Medulla oblongata (tissue), 1 donor: ENCODE measurements at regions not wholly inside any gene's neighbourhood (a gene's known extent, or its start where the extent isn't known, plus 50 kb on each side); places are given as distances from the start of the nearest gene placed in this dataset.
"Not testable (repeated sequence)": the region's sequence is repeated elsewhere in the genome, so short reads cannot be mapped to it uniquely, and the experiment has no call there.

ENCODE experiments used
- DNase-seq: peaks from one replicate; pipeline ENCODE4 v3.0.0-alpha.2; 2015; ENCODE audit errors: extremely low spot score

GRCh38 chr3:198096015-198096414 lies 136.0 kb downstream of the LMLN start:
- DNase-seq: no peak

GRCh38 chr3:198097048-198097447 lies 137.0 kb downstream of the LMLN start:
- no peak for DNase-seq

DNA sequence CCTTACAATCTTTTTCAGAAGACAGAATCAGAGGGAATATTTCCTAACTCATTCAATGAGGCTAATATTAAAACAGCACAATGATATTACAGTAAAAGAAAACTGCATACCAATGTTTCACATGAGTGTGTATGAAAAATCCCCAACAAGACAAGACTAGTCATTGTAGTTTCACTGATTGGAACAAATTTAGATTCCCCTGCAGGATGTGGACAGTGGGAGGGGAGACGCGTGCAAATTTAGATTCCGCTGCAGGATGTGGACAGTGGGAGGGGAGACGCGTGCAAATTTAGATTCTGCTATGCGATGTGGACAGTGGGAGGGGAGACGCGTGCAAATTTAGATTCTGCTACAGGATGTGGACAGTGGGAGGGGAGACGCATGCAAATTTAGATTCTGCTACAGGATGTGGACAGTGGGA lies 138.7 kb downstream of the LMLN start:
- not testable (repeated sequence) for DNase-seq

GRCh38 chr3:198103070-198103469 lies 143.1 kb downstream of the LMLN start:
- not testable (repeated sequence) for DNase-seq

- DNase-seq: no peak
Measured at GRCh38 chr3:198106265-198106664, 146.2 kb downstream of the LMLN start.

DNA sequence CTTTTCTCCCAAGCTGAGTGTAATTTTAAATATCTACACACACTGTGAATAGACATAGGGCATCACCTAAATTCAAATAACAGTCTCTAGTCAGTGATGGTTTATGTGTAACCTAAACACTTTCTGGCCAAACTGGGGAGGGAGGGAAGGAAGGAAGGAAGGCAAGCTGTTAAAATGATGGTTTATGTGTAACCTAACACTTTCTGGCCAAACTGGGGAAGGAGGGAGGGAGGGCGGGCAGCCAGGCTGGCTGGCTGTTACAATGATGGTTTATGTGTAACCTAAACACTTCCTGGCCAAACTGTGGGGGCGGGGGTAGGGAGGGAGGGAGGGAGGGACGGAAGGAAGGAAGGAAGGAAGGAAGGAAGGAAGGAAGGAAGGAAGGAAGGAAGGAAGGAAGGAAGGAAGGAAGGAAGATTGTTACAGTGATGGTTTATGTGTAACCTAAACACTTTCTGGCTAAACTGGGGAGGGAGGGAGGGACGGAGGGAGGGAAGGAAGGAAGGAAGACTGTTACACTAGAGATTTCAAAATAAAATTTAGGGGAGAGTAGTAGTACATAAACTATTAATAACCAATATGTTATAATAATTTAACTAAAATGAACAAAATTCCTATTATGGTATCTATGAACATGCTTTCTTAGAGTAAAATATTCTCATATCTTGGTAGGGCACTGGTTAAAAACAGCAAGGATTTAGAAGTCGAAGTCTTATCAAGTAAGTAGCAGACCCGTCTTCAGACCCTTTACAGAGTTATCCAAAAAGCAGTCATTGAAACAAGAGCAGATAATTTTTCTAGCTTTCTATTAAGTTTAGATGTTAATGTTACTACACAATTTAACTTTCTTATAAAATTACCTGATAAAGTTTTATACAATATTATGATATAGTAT lies 148.1 kb downstream of the LMLN start:
- no peak for DNase-seq

GRCh38 chr3:198109883-198110282 lies 149.9 kb downstream of the LMLN start:
- DNase-seq: no peak

- no peak for DNase-seq
Measured at GRCh38 chr3:198112031-198112430, 152.0 kb downstream of the LMLN start.

- peak; percentile 18 for DNase-seq
Measured at GRCh38 chr3:198113206-198114053, 153.4 kb downstream of the LMLN start.

GRCh38 chr3:198114516-198114915 lies 154.5 kb downstream of the LMLN start:
- DNase-seq: not testable (repeated sequence)

DNA sequence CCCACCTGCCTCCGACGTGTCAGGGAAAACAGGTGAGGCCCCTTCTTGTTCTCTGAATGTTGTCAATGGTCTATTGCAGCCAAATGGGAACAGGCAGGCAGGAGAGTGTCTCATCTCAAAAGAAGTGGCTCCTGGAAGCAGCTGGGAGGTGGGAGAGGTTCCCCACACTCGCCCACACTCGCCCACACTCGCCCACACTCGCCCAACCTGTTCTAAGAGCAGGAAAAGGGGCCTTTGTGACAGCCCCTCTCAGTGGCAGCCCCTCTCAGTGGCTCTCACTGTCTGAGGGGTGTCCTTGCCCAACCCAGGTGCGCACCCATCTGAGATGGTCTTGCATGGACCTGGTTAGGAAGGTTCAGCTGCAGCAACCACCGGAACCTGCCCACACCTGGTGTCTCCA lies 162.2 kb downstream of the LMLN start:
- DNase-seq: not testable (repeated sequence)

DNA sequence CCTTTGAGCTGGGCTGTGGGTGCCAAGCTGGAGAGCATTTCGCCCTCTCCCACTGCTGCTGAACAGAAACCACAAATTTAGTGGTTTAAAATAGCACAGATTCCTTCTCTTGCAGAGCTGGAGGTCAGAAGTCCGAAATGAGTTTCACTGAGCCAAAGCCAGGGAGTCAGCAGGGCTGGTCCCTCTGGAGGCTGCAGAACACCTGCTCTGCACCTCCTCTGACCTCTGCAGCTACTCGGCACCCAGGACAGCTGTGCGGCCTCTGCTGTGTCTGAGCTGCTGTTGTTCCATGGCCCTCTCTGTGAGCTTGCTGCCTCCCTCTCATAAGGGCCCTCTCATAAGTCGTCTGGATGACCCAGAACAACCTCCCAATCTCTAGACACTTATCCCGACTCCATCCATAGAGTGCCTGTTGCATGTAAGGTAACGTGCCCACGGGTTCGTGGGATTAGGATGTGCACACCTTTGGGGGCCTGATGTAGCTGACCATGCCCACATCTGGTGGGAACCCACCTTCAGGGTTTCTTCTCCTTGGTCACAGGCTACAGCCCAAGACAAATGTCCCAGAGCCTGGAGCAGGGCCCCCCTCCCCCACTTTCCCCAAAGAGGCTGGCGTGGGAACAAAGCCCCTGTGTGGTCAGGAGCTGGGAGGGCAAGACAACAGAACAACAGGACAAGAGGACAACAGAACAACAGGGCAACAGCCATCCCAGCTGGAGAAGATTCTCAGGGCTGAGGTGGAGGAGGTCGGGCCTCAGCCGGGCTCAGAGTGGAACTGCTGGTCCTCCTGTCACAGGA lies 177.2 kb downstream of the LMLN start:
- DNase-seq: not testable (repeated sequence)

- not testable (repeated sequence) for DNase-seq
Measured at GRCh38 chr3:198138205-198138604, 178.2 kb downstream of the LMLN start.

DNA sequence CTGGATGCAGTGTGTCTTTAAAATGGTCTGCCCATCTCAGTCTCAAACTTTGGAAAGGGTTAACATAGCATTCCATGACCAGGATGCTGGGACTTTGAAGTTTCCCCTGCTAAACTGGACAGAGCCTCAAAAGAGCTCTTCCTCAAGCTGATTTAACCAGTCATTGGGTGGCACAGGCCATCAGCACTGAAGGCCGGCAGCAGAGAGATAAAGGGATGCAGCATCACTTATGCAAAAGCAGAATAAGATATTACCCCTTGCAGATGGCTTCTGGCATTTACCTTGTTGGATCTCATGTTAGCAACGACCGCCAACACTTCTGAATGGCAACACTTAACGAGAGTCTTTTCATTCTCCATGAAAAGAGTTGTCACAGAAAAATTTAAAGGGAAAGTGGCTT lies 179.0 kb downstream of the LMLN start:
- DNase-seq: not testable (repeated sequence)

DNA sequence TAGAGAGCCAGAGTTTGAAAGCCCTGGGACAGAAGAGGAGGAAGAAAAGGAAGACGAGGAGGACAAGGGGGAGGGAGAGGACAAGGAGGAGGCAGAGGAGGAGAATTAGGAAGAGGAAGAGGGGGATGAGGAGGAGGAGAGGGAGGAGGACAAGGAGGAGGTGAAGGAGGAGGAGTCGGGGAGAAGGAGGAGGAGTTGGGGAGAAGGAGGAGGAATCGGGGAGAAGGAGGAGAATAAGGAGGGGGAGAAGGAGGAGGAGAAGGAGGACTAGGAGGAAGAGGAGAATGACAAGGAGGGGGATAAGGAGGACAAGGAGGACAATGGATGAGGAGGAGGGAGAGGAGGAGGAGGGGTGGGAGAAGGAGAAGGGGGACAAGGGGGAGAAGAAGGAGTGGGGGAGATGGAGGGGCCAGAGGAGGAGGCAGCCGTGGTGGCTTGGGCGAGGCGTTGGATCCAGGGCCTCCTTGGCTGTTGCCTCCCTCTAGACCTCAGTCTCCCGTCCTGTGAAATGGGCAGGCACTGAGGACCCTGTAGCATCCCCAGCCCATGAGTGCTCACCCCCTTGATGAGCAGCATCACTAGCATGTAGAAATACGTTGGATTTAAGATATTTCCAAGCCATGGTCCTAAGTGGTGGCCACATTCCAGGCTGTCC lies 179.6 kb downstream of the LMLN start:
- not testable (repeated sequence) for DNase-seq

- DNase-seq: not testable (repeated sequence)
Measured at GRCh38 chr3:198143300-198144137, 183.5 kb downstream of the LMLN start.

GRCh38 chr3:198145231-198145784 lies 185.3 kb downstream of the LMLN start:
- DNase-seq: not testable (repeated sequence)

GRCh38 chr3:198146070-198146469 lies 186.1 kb downstream of the LMLN start:
- not testable (repeated sequence) for DNase-seq

- not testable (repeated sequence) for DNase-seq
Measured at GRCh38 chr3:198146559-198147164, 186.6 kb downstream of the LMLN start.
